GM23338 (cell line): ENCODE measurements at regions not wholly inside any gene's neighbourhood (a gene's known extent, or its start where the extent isn't known, plus 50 kb on each side); places are given as distances from the start of the nearest gene placed in this dataset.

Experiments used
- ATAC-seq: fragments of 200-7000 bp; cut with Tn5 transposase; 3 replicates; pipeline ENCODE4 v1.9.1; 2020
- DNase-seq: peaks from one replicate; pipeline ENCODE4 v3.0.0-alpha.2; 2015; ENCODE audit warnings: low spot score
- H2AFZ ChIP-seq: fragments of 200-600 bp; sonication (generic); 2 replicates; pipeline ENCODE4 v1.8.0; 2016; ENCODE audit warnings: antibody characterized with exemption, mild to moderate bottlenecking, moderate library complexity
- H3F3A ChIP-seq: fragments of 200-600 bp; sonication (generic); replicated peaks from 2 replicates; pipeline ENCODE4 v1.8.0; 2017; ENCODE audit warnings: antibody characterized with exemption, mixed run types, low read depth
- H3K27ac ChIP-seq: fragments of 200-600 bp; sonication (generic); 2 replicates; pipeline ENCODE4 v1.6.1; 2016; ENCODE audit warnings: low read depth
- H3K27me3 ChIP-seq: fragments of 200-600 bp; sonication (generic); 2 replicates; pipeline ENCODE4 v1.8.0; 2016; ENCODE audit warnings: mild to moderate bottlenecking, mixed run types, moderate library complexity; ENCODE audit not compliant: insufficient read depth
- H3K36me3 ChIP-seq: fragments of 200-600 bp; sonication (generic); 2 replicates; pipeline ENCODE4 v1.8.0; 2016; ENCODE audit warnings: mild to moderate bottlenecking; ENCODE audit not compliant: insufficient read depth
- H3K4me1 ChIP-seq: fragments of 200-600 bp; sonication (generic); 2 replicates; pipeline ENCODE4 v1.8.0; 2016; ENCODE audit warnings: mild to moderate bottlenecking, moderate library complexity; ENCODE audit not compliant: insufficient read depth
- H3K4me2 ChIP-seq: fragments of 200-600 bp; sonication (generic); 2 replicates; pipeline ENCODE4 v1.7.1; 2017; ENCODE audit warnings: mixed run types
- H3K4me3 ChIP-seq: fragments of 200-600 bp; sonication (generic); 2 replicates; pipeline ENCODE4 v1.6.1; 2016; ENCODE audit warnings: mixed run types
- H3K79me2 ChIP-seq: fragments of 200-600 bp; sonication (generic); replicated peaks from 2 replicates; pipeline ENCODE4 v1.8.0; 2017; ENCODE audit warnings: mild to moderate bottlenecking; ENCODE audit not compliant: insufficient read depth
- H3K9me2 ChIP-seq: fragments of 200-600 bp; sonication (generic); 2 replicates; pipeline ENCODE4 v1.8.0; 2017; ENCODE audit not compliant: insufficient read depth
- H4K20me1 ChIP-seq: fragments of 200-600 bp; sonication (generic); replicated peaks from 2 replicates; pipeline ENCODE4 v1.8.0; 2017; ENCODE audit warnings: mild to moderate bottlenecking; ENCODE audit not compliant: insufficient read depth
- H3K27ac Mint-ChIP-seq: 2 replicates; pipeline ENCODE4 v1.8.0; 2020; ENCODE audit warnings: inconsistent platforms, mild to moderate bottlenecking, moderate library complexity, mixed read lengths
- H3K27me3 Mint-ChIP-seq: 3 replicates; pipeline ENCODE4 v1.8.0; 2022; ENCODE audit warnings: low read depth, mild to moderate bottlenecking, moderate library complexity, mixed read lengths, inconsistent platforms; ENCODE audit not compliant: insufficient read depth, poor library complexity
- H3K36me3 Mint-ChIP-seq: 3 replicates; pipeline ENCODE4 v1.8.0; 2021; ENCODE audit warnings: low read depth, mild to moderate bottlenecking, inconsistent platforms, moderate library complexity, mixed read lengths
- H3K4me1 Mint-ChIP-seq: 3 replicates; pipeline ENCODE4 v1.8.0; 2020; ENCODE audit warnings: mild to moderate bottlenecking, inconsistent platforms, mixed read lengths
- H3K4me3 Mint-ChIP-seq: 3 replicates; pipeline ENCODE4 v1.8.0; 2021; ENCODE audit warnings: moderate library complexity, mild to moderate bottlenecking, inconsistent platforms, mixed read lengths
- H3K9me3 Mint-ChIP-seq: 3 replicates; pipeline ENCODE4 v1.8.0; 2020; ENCODE audit warnings: moderate library complexity, mild to moderate bottlenecking, inconsistent platforms, mixed read lengths
- CREB1 ChIP-seq: fragments of 250-450 bp; sonication (Bioruptor Pico); IDR thresholded peaks from 2 replicates; pipeline ENCODE4 v1.5.0; 2020; ENCODE audit warnings: low read depth, mild to moderate bottlenecking, moderate library complexity
- CTCF ChIP-seq, 2 experiments: fragments of 200-600 bp in 1 of 2; sonication (generic) in 1 of 2; conservative IDR thresholded peaks; 2 replicates each; pipeline versions ENCODE4 v1.5.1 to v1.6.1; 2016 to 2017; ENCODE audit warnings: antibody characterized with exemption in 2 of 2, low read depth in 2 of 2, mild to moderate bottlenecking in 2 of 2, moderate library complexity in 1 of 2
- ETS1 ChIP-seq: IDR thresholded peaks from 2 replicates; pipeline ENCODE4 v1.6.1; 2016; ENCODE audit warnings: antibody characterized with exemption
- EZH2 ChIP-seq: fragments of 200-600 bp; sonication (generic); IDR thresholded peaks from one replicate; pipeline ENCODE4 v1.8.0; 2017; ENCODE audit warnings: antibody characterized with exemption, mild to moderate bottlenecking, low read depth; ENCODE audit not compliant: unreplicated experiment
- EZH2phosphoT487 ChIP-seq: fragments of 200-600 bp; sonication (generic); IDR thresholded peaks from one replicate; pipeline ENCODE4 v1.8.1; 2018; ENCODE audit warnings: antibody characterized with exemption; ENCODE audit not compliant: unreplicated experiment
- JUNB ChIP-seq: IDR thresholded peaks from one replicate; pipeline ENCODE4 v1.6.1; 2016; ENCODE audit warnings: antibody characterized with exemption; ENCODE audit not compliant: unreplicated experiment
- NANOG ChIP-seq: IDR thresholded peaks from 2 replicates; pipeline ENCODE4 v1.6.1; 2016; ENCODE audit warnings: antibody characterized with exemption, borderline replicate concordance
- POLR2AphosphoS5 ChIP-seq: IDR thresholded peaks from 2 replicates; pipeline ENCODE4 v1.6.1; 2016; ENCODE audit warnings: antibody characterized with exemption, low read depth
- REST ChIP-seq: IDR thresholded peaks from one replicate; pipeline ENCODE4 v1.6.1; 2018; ENCODE audit warnings: antibody characterized with exemption; ENCODE audit not compliant: unreplicated experiment
- STAT1 ChIP-seq: IDR thresholded peaks from one replicate; pipeline ENCODE4 v1.6.1; 2016; ENCODE audit warnings: antibody characterized with exemption; ENCODE audit not compliant: unreplicated experiment
- ZNF114 ChIP-seq: fragments of 250-450 bp; sonication (Bioruptor Pico); IDR thresholded peaks from 2 replicates; pipeline ENCODE4 v1.5.0; 2020; ENCODE audit warnings: mild to moderate bottlenecking, moderate library complexity
- ZNF331 ChIP-seq: fragments of 250-450 bp; sonication (Bioruptor Pico); IDR thresholded peaks from 2 replicates; pipeline ENCODE4 v1.5.0; 2020; ENCODE audit warnings: low read depth, mild to moderate bottlenecking, moderate library complexity
- ZNF462 ChIP-seq: fragments of 250-450 bp; sonication (Bioruptor Pico); IDR thresholded peaks from 2 replicates; pipeline ENCODE4 v1.5.0; 2020; ENCODE audit warnings: mild to moderate bottlenecking, moderate library complexity

GRCh38 chr10:36116040-36116439 lies 473.9 kb upstream of the FZD8 start:
- Mint-ChIP-seq H3K9me3 (no peaks in the 10 kb centered on the region), H3K27me3 (no peaks in the 10 kb centered on the region), H3K27ac (no peak overlapping the region), H3K4me1 (peaks cover 7% of the 10 kb centered on the region), H3K4me3 (no peak overlapping the region), H3K36me3 (no peaks in the 10 kb centered on the region)
- DNase-seq: no peak
- Histone ChIP-seq H3K27me3 (no peaks in the 10 kb centered on the region), H3K4me1 (0 out of 2 replicates have a peak, but pooled peaks cover 6% of the 10 kb centered on the region), H3K4me2 (no peak overlapping the region), H3F3A (no peaks in the 10 kb centered on the region), H3K9me2 (no peaks in the 10 kb centered on the region), H3K79me2 (no peaks in the 10 kb centered on the region), H3K36me3 (no peaks in the 10 kb centered on the region), H3K4me3 (no peak overlapping the region), H2AFZ (no peak overlapping the region), H4K20me1 (no peaks in the 10 kb centered on the region), H3K27ac (no peak overlapping the region)
- ATAC-seq: no peak
- no peak for TF ChIP-seq EZH2phosphoT487
- TF ChIP-seq ZNF114: no peak
- no peak for TF ChIP-seq CREB1 (CRISPR knock-in tag)
- no peak for TF ChIP-seq JUNB
- TF ChIP-seq ZNF331 (CRISPR knock-in tag): no peak
- no peak for TF ChIP-seq ETS1
- no peak for TF ChIP-seq POLR2AphosphoS5
- TF ChIP-seq NANOG: no peak
- no peak for TF ChIP-seq CTCF (conservative IDR thresholded peaks at IDR 0.05; ENCODE audit: low read depth in 2 of 2)
- no peak for TF ChIP-seq ZNF462
- TF ChIP-seq REST: no peak
- TF ChIP-seq STAT1: no peak
- TF ChIP-seq EZH2: no peak
